ENCODE measurements at regions not wholly inside any gene's neighbourhood (a gene's known extent, or its start where the extent isn't known, plus 50 kb on each side); places are given as distances from the start of the nearest gene placed in this dataset.

DNA sequence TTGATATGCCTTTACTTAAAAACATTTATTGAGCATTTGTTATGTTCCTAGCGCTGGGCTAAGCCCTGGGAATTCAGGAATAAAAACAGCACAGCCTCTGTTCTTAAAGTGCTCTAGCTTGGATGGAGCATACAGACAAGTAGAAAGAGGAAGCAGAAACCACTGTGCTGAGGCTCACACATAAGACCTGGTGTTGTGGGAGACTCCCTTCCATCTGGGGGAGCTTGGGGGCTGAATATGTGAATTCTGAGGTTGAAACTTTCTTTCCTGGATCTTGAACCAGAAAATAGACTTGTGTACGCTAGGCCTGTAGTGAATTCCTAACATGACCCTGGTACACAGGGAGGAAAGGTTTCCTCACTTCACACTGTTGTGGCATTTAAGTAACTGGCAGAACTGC is 209.9 kb downstream of the ZNF326 start:
- TF ChIP-seq POLR2A (IDR thresholded peaks at IDR 0.05) = no peak
- TF ChIP-seq, protein P1, sequence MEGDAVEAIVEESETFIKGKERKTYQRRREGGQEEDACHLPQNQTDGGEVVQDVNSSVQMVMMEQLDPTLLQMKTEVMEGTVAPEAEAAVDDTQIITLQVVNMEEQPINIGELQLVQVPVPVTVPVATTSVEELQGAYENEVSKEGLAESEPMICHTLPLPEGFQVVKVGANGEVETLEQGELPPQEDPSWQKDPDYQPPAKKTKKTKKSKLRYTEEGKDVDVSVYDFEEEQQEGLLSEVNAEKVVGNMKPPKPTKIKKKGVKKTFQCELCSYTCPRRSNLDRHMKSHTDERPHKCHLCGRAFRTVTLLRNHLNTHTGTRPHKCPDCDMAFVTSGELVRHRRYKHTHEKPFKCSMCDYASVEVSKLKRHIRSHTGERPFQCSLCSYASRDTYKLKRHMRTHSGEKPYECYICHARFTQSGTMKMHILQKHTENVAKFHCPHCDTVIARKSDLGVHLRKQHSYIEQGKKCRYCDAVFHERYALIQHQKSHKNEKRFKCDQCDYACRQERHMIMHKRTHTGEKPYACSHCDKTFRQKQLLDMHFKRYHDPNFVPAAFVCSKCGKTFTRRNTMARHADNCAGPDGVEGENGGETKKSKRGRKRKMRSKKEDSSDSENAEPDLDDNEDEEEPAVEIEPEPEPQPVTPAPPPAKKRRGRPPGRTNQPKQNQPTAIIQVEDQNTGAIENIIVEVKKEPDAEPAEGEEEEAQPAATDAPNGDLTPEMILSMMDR (IDR thresholded peaks at IDR 0.05) = no peak
- TF ChIP-seq EP300 (IDR thresholded peaks at IDR 0.05; ENCODE audit: low read depth) = no peak
- no peak for TF ChIP-seq POLR2AphosphoS5 (IDR thresholded peaks at IDR 0.05)

Measured in transverse colon (tissue), 4 donors.